Breast epithelium (tissue), 3 donors: ENCODE measurements at regions not wholly inside any gene's neighbourhood (a gene's known extent, or its start where the extent isn't known, plus 50 kb on each side); places are given as distances from the start of the nearest gene placed in this dataset.
"Not testable (repeated sequence)": the region's sequence is repeated elsewhere in the genome, so short reads cannot be mapped to it uniquely, and the experiment has no call there.

ENCODE experiments used
- CTCF ChIP-seq, 3 donors: fragments of 450-650 bp; IDR thresholded peaks; one replicate each; pipeline ENCODE4 v1.5.1; 2016 to 2017; ENCODE audit warnings: antibody characterized with exemption in 3 of 3, mild to moderate bottlenecking in 3 of 3, moderate library complexity in 3 of 3
- POLR2A ChIP-seq: fragments of 450-650 bp; IDR thresholded peaks from one replicate; pipeline ENCODE4 v1.6.1; 2016; ENCODE audit warnings: antibody characterized with exemption, mild to moderate bottlenecking, moderate library complexity
- POLR2AphosphoS5 ChIP-seq, 3 donors: sonication (generic); formaldehyde crosslinking; IDR thresholded peaks; one replicate each; pipeline ENCODE4 v1.6.1; 2017; ENCODE audit warnings: antibody characterized with exemption in 3 of 3

GRCh38 chr16:88268186-88268970, 114.4 kb upstream of the ZNF469 start:
- TF ChIP-seq CTCF (IDR thresholded peaks at IDR 0.05); POLR2A; POLR2AphosphoS5 (IDR thresholded peaks at IDR 0.05): not testable (repeated sequence)
